Colonic mucosa (tissue), 4 donors: ENCODE measurements at regions not wholly inside any gene's neighbourhood (a gene's known extent, or its start where the extent isn't known, plus 50 kb on each side); places are given as distances from the start of the nearest gene placed in this dataset.
"Not testable (repeated sequence)": the region's sequence is repeated elsewhere in the genome, so short reads cannot be mapped to it uniquely, and the experiment has no call there.

Experiments
- DNase-seq: peaks from one replicate; pipeline ENCODE4 v3.0.0-alpha.2; 2020
- H3K27ac ChIP-seq: fragments of 200-600 bp; one replicate; pipeline ENCODE4 v1.8.0; 2021
- H3K27me3 ChIP-seq: fragments of 200-600 bp; one replicate; pipeline ENCODE4 v1.8.0; 2021
- H3K36me3 ChIP-seq: fragments of 200-600 bp; one replicate; pipeline ENCODE4 v1.8.0; 2021
- H3K4me1 ChIP-seq: fragments of 200-600 bp; one replicate; pipeline ENCODE4 v1.8.0; 2021; ENCODE audit warnings: mild to moderate bottlenecking
- H3K4me3 ChIP-seq: fragments of 200-600 bp; one replicate; pipeline ENCODE4 v1.8.0; 2021
- H3K9ac ChIP-seq, 2 donors: one replicate each; pipeline ENCODE4 v1.7.0; 2013; ENCODE audit warnings: control low read depth in 2 of 2, low read depth in 2 of 2, low read length in 2 of 2
- H3K9me3 ChIP-seq: fragments of 200-600 bp; one replicate; pipeline ENCODE4 v1.8.0; 2021
- CTCF ChIP-seq: fragments of 200-600 bp; IDR thresholded peaks from one replicate; pipeline ENCODE4 v1.8.0; 2022; ENCODE audit warnings: antibody characterized with exemption, mild to moderate bottlenecking
- intact Hi-C: fragments of 100-400 bp; cut with DNase I; formaldehyde crosslinking; loops from one replicate; pipeline ENCODE4 v1.14.1; 2022
- donor health status: healthy.
- donor health status: DM: no; HTN: no; CAD: no.
- donor health status: DM: no; HTN: no; CAD: no.

- TF ChIP-seq CTCF: no peak
- Histone ChIP-seq H3K9ac (no peak overlapping the region), H3K36me3 (no peaks in the 10 kb centered on the region), H3K27me3 (no peaks in the 10 kb centered on the region), H3K4me1 (no peaks in the 10 kb centered on the region), H3K4me3 (no peak overlapping the region), H3K27ac (no peak overlapping the region), H3K9me3 (no peaks in the 10 kb centered on the region)
- intact Hi-C loops: no loop called here
- DNase-seq: no peak
Observed at GRCh38 chr5:68848091-68848490, 245.7 kb upstream of the SLC30A5 start.

- Histone ChIP-seq H3K27ac (no peak overlapping the region), H3K4me1 (no peaks in the 10 kb centered on the region), H3K9me3 (no peaks in the 10 kb centered on the region), H3K4me3 (no peak overlapping the region), H3K36me3 (no peaks in the 10 kb centered on the region), H3K9ac (no peak overlapping the region), H3K27me3 (no peaks in the 10 kb centered on the region)
- intact Hi-C loops: no loop called here
- no peak for DNase-seq
- TF ChIP-seq CTCF: no peak
Observed at GRCh38 chr5:68849103-68849502, 244.7 kb upstream of the SLC30A5 start.

GRCh38 chr5:68849906-68850305 is 243.9 kb upstream of the SLC30A5 start:
- no peak overlapping the region for H3K4me3 ChIP-seq
- no peak for TF ChIP-seq CTCF

GRCh38 chr5:68861099-68861498 is 232.7 kb upstream of the SLC30A5 start:
- H3K9ac ChIP-seq: no peak overlapping the region
- no peaks in the 10 kb centered on the region for H3K36me3 ChIP-seq
- intact Hi-C loops: no loop called here
- H3K9me3 ChIP-seq: no peaks in the 10 kb centered on the region
- TF ChIP-seq CTCF: no peak
- no peaks in the 10 kb centered on the region for H3K4me1 ChIP-seq
- no peak overlapping the region for H3K4me3 ChIP-seq
- DNase-seq: no peak
- H3K27ac ChIP-seq: no peak overlapping the region
- no peaks in the 10 kb centered on the region for H3K27me3 ChIP-seq

More at GRCh38 chr5:68849906-68850305, 243.9 kb upstream of the SLC30A5 start:
- H3K9me3 ChIP-seq: no peaks in the 10 kb centered on the region
- no peak overlapping the region for H3K27ac ChIP-seq
- no peak for DNase-seq
- no peak overlapping the region for H3K9ac ChIP-seq
- intact Hi-C loops: no loop called here
- H3K36me3 ChIP-seq: no peaks in the 10 kb centered on the region
- no peaks in the 10 kb centered on the region for H3K4me1 ChIP-seq
- H3K27me3 ChIP-seq: no peaks in the 10 kb centered on the region

GRCh38 chr5:68862560-68862959 is 231.3 kb upstream of the SLC30A5 start:
- no peaks in the 10 kb centered on the region for H3K27me3 ChIP-seq
- H3K36me3 ChIP-seq: no peaks in the 10 kb centered on the region
- TF ChIP-seq CTCF: no peak
- DNase-seq: no peak
- intact Hi-C loops: no loop called here
- H3K27ac ChIP-seq: no peak overlapping the region
- H3K9ac ChIP-seq: no peak overlapping the region
- H3K4me1 ChIP-seq: no peaks in the 10 kb centered on the region
- H3K4me3 ChIP-seq: no peak overlapping the region
- no peaks in the 10 kb centered on the region for H3K9me3 ChIP-seq

GRCh38 chr5:68865192-68865591 is 228.6 kb upstream of the SLC30A5 start:
- H3K36me3 ChIP-seq, H3K9me3 ChIP-seq, H3K4me3 ChIP-seq, H3K9ac ChIP-seq, DNase-seq, H3K4me1 ChIP-seq, H3K27ac ChIP-seq, H3K27me3 ChIP-seq, intact Hi-C loops: not testable (repeated sequence)
